Type B pancreatic cell (in vitro differentiated cells): ENCODE measurements at regions not wholly inside any gene's neighbourhood (a gene's known extent, or its start where the extent isn't known, plus 50 kb on each side); places are given as distances from the start of the nearest gene placed in this dataset.

Experiments used
- DNase-seq: peaks from one replicate; pipeline ENCODE4 v3.0.0; 2021; ENCODE audit warnings: mixed read lengths; ENCODE audit not compliant: unreplicated experiment; ENCODE audit errors: extremely low spot score
- H3K27ac Mint-ChIP-seq: 2 replicates; pipeline ENCODE4 v1.8.0; 2021; ENCODE audit warnings: mild to moderate bottlenecking, mixed read lengths
- H3K27me3 Mint-ChIP-seq: 2 replicates; pipeline ENCODE4 v1.8.0; 2021; ENCODE audit warnings: mixed read lengths
- H3K36me3 Mint-ChIP-seq: 2 replicates; pipeline ENCODE4 v1.8.0; 2021; ENCODE audit warnings: mixed read lengths
- H3K4me1 Mint-ChIP-seq: one replicate; pipeline ENCODE4 v1.8.0; 2021; ENCODE audit warnings: mixed read lengths; ENCODE audit not compliant: unreplicated experiment
- H3K4me3 Mint-ChIP-seq: 2 replicates; pipeline ENCODE4 v1.8.0; 2021; ENCODE audit warnings: mild to moderate bottlenecking, mixed read lengths
- H3K9me3 Mint-ChIP-seq: 2 replicates; pipeline ENCODE4 v1.8.0; 2021; ENCODE audit warnings: mixed read lengths
- TF ChIP-seq, protein P1 (sequence below): fragments of 200-600 bp; sonication (generic); conservative IDR thresholded peaks from 2 replicates; pipeline ENCODE4 v1.5.0; 2021; ENCODE audit warnings: antibody characterized with exemption, mild to moderate bottlenecking

DNA sequence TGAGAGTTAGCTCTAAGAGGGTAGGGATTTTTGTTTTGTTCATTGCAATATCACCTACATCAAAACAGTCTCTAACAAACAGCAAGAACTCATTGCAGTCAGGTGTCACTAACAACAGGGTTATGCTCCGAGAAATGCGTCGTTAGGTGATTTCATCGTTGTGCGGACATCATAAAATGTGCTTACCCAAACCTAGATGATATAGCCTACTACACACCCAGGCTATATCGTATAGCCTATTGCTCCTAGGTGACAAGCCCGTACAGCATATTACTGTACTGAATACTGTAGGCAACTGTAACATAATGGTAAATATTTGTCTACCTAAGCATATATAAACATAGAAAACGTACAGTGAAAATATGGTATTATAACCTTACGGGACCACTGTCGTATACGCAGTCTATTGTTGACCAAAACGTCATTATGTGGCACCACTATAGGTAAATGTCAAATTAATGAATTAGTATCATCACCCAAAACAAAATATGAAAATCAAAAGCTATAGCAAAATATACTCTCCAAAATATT is 49.9 kb upstream of the TAB2 start:
- no peak overlapping the region for H3K27ac Mint-ChIP-seq
- H3K4me3 Mint-ChIP-seq: no peak overlapping the region
- TF ChIP-seq, protein P1, sequence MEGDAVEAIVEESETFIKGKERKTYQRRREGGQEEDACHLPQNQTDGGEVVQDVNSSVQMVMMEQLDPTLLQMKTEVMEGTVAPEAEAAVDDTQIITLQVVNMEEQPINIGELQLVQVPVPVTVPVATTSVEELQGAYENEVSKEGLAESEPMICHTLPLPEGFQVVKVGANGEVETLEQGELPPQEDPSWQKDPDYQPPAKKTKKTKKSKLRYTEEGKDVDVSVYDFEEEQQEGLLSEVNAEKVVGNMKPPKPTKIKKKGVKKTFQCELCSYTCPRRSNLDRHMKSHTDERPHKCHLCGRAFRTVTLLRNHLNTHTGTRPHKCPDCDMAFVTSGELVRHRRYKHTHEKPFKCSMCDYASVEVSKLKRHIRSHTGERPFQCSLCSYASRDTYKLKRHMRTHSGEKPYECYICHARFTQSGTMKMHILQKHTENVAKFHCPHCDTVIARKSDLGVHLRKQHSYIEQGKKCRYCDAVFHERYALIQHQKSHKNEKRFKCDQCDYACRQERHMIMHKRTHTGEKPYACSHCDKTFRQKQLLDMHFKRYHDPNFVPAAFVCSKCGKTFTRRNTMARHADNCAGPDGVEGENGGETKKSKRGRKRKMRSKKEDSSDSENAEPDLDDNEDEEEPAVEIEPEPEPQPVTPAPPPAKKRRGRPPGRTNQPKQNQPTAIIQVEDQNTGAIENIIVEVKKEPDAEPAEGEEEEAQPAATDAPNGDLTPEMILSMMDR: no peak
- H3K4me1 Mint-ChIP-seq: peaks cover 12% of the 10 kb centered on the region
- no peaks in the 10 kb centered on the region for H3K36me3 Mint-ChIP-seq
- peaks cover 7% of the 10 kb centered on the region for H3K27me3 Mint-ChIP-seq
- H3K9me3 Mint-ChIP-seq: peaks cover 6% of the 10 kb centered on the region
- DNase-seq: no peak
